GM10248 (cell line): ENCODE measurements at regions not wholly inside any gene's neighbourhood (a gene's known extent, or its start where the extent isn't known, plus 50 kb on each side); places are given as distances from the start of the nearest gene placed in this dataset.

Source experiments
- CTCF ChIA-PET: fragments of 300-600 bp; sonication (Branson Sonifier 250); formaldehyde crosslinking; extraction: SDS; loops from one replicate; lab custom pipeline; 2021; ENCODE audit warnings: antibody characterized with exemption; lab: Yijun Ruan, JAX
- POLR2A ChIA-PET: fragments of 350-650 bp; sonication (Branson Sonifier 250); formaldehyde crosslinking; extraction: SDS; loops from one replicate; lab custom pipeline; 2020; ENCODE audit warnings: antibody characterized with exemption; lab: Yijun Ruan, JAX
- DNase-seq: peaks from one replicate; pipeline ENCODE4 v3.0.0; 2012; ENCODE audit errors: extremely low spot score
- TF ChIP-seq, protein P1 (sequence below): IDR thresholded peaks from 2 replicates; pipeline ENCODE4 v1.5.1; 2012; ENCODE audit warnings: mild to moderate bottlenecking, low read depth; ENCODE audit errors: extremely low read depth, missing control alignments, control extremely low read depth

DNA sequence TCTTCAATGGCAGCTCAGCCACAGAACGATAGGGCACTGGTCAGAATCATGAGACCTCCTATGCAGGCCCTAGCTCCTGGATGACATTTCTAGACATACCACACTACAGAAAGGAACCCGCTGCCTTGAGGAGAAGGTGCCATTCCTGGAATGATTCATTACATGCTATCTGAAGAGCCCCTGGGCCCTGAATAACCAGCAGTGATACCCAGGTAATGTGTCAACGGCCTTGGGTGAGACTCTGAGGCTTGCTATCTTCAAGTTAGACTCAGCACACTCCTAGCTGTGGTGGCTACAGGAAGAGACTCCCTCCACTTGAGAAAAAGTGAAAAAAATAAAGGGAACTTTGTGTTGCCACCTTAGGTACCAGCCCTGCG, 161.2 kb upstream of the GRIA4 start:
- ChIA-PET POLR2A (no interaction called here), CTCF (interaction anchor here (1.8 kb wide), 1 partner anchor 9 kb away, joined by 4 read pairs; no protein-coding TSS in a partner anchor)

DNA sequence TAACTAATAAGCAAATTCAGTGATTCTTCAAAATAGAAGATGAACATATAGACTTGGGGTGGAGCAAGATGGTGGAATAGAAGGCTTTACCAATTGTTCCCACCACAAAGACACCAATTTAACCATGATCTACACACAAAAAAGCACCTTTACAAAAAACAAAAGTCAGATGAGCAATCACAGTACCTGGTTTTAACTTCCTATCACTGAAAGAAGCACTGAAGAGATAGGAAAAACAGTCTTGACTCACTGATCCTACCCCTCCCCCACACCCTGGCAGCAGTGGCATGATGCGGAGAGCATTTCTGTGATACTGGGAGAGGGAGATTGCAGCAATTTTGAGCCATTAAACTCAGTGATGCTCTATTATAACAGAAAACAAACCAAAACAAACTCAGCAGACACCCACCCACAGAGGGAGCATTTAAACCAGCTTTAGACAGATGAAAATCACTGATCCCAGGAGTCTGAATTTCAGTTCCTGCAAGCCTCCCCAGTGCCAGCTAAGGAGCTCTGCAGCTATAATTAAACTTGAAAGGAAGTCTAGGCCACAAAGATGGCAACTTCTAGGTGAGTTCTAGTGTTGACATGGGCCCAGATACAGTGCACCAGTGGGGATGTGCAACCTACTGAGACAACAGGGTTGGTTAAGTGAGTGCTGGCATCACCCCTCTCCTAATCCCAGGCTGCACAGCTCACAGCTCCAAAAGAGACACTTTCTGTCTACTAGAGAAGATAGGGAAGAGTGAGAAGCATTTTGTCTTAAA, 161.8 kb upstream of the GRIA4 start:
- POLR2A ChIA-PET: no interaction called here

More for the DNA sequence above, 161.2 kb upstream of the GRIA4 start:
- TF ChIP-seq, protein P1, sequence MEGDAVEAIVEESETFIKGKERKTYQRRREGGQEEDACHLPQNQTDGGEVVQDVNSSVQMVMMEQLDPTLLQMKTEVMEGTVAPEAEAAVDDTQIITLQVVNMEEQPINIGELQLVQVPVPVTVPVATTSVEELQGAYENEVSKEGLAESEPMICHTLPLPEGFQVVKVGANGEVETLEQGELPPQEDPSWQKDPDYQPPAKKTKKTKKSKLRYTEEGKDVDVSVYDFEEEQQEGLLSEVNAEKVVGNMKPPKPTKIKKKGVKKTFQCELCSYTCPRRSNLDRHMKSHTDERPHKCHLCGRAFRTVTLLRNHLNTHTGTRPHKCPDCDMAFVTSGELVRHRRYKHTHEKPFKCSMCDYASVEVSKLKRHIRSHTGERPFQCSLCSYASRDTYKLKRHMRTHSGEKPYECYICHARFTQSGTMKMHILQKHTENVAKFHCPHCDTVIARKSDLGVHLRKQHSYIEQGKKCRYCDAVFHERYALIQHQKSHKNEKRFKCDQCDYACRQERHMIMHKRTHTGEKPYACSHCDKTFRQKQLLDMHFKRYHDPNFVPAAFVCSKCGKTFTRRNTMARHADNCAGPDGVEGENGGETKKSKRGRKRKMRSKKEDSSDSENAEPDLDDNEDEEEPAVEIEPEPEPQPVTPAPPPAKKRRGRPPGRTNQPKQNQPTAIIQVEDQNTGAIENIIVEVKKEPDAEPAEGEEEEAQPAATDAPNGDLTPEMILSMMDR: no peak
- no peak for DNase-seq

DNA sequence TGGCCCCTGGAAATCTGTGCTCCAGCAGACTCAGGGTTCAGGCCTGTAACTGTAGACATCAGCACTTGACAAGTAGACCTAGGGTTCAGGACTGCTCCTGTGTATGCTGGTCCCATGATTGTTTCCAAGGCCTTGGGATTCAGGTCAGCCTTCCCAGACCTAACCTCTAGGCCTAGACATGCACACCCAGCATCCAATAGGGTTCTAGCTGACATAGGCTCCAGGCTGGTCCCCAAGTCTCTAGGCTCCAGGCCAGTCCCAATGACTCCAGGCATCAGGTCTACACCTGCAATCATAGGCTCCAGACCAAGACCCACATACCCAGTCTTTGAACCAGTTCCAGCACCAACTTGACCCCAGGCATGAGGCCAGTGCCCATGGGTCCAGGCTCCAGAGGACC, 166.2 kb upstream of the GRIA4 start:
- DNase-seq: no peak
- TF ChIP-seq, protein P1: no peak
- ChIA-PET POLR2A (no interaction called here), CTCF (no interaction called here)

More for the DNA sequence above, 161.8 kb upstream of the GRIA4 start:
- CTCF ChIA-PET: interaction anchor here (1.8 kb wide), 1 partner anchor 9 kb away, joined by 4 read pairs; no protein-coding TSS in a partner anchor
- no peak for DNase-seq
- TF ChIP-seq, protein P1: no peak

DNA sequence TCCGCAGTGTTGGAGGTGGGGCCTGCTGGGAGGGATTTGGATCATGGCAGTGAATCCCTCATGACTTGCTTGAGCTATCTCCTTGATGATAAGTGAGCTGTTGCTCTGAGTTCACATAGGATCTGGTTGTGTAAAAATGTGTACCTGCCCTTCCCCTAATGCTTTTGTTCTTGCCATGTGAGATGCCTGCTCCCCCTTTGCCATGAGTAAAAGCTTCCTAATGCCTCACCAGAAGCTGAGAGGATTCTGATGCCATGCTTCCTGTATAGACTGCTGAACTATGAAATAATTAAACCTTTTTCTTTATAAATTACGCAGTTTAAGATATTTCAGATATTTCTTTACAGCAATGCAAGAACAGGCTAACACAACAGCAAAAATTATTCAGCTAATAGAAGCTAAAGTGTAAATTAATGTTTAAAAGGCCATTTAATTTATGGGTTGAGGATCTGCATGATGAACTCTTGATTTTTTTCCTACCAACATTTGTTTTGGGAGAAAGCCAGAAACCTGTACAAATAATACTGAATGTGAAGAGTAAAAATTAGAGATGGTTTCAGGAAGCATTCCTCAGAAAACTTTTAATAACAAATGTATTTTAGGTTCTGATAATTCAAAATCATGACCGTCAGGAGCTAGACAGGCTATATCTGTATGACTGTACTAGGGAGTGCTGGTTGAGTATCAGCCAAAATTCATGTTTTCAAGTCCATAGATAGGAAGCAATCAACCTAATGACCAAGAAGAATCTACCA, 177.5 kb upstream of the GRIA4 start:
- CTCF ChIA-PET: no interaction called here
- POLR2A ChIA-PET: no interaction called here
- TF ChIP-seq, protein P1: no peak
- DNase-seq: no peak

DNA sequence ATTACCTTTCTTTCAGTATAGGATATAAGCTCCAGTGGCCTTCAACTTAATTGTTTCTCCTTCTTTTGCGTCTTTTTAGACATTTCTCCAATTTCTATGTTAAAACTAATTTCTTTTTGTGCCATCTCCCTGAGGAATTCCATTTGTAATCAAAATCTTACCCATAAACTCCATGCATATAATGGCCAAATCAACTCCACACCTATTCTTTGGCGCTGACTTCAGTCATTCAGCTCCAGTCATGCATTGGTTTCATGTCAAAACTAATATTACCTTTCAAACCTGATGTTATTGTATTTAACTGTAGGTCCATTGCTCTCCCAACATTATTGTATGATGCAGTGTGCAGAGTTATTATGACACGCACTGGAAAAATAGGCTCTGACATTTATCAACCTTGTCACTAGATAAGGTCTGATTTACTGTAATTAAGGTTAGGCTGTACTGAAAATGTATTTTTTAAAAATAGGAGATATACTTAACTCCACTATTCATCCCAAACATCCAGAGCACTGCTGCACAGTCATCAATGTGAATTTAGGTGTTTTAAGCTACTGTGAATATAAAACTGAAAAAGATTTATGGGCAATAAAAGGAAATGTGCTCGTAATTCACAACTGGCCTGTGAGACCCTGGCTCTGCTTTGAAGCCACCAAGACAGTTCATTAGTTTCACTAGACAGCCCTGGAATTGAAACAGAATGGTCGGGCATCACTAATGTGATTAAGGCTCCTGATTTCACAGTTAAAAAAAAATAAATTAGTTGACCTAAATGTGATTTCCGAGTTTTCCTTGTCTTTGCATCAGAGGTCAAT, 180.6 kb upstream of the GRIA4 start:
- DNase-seq: no peak
- ChIA-PET POLR2A (no interaction called here), CTCF (interaction anchor here (1.0 kb wide), 1 partner anchor 19 kb away, joined by 3 read pairs; no protein-coding TSS in a partner anchor)
- TF ChIP-seq, protein P1: no peak

DNA sequence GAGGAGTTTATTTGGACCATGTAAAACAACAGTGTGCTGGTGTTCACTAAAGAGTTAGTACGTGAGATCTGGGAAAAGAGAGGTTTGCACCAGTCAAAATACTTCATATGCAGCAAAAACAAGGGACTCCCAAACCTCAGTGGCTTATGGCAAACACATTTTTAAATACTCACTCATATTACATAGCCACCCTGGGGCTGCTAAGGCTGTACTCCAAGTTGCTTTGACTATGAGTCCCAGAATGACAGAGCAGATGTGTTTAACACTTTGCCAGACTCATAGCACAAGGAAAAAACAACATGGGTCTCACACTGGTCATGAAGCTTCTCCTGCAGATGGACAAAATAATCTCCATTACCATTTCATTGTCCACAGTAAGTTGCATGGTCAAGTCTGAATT, 202.8 kb upstream of the GRIA4 start:
- TF ChIP-seq, protein P1: no peak
- ChIA-PET CTCF (no interaction called here), POLR2A (no interaction called here)
- no peak for DNase-seq
